HG03135 (cell line): ENCODE measurements at regions not wholly inside any gene's neighbourhood (a gene's known extent, or its start where the extent isn't known, plus 50 kb on each side); places are given as distances from the start of the nearest gene placed in this dataset.

Experiments
- ATAC-seq: cut with Tn5 transposase; IDR thresholded peaks from one replicate; pipeline ENCODE4 v1.9.1; 2021; ENCODE audit warnings: mild to moderate bottlenecking, moderate library complexity; ENCODE audit not compliant: unreplicated experiment

- ATAC-seq: no peak
Observed at GRCh38 chr7:41755096-41755495, 52.2 kb upstream of the INHBA start.

- ATAC-seq: no peak
Observed at GRCh38 chr7:41754046-41754445, 51.2 kb upstream of the INHBA start.
